22Rv1 (cell line): ENCODE measurements at regions not wholly inside any gene's neighbourhood (a gene's known extent, or its start where the extent isn't known, plus 50 kb on each side); places are given as distances from the start of the nearest gene placed in this dataset.

Source experiments
- H3K27ac ChIP-seq: fragments of 450-650 bp; 2 replicates; pipeline ENCODE4 v1.5.1; 2017
- ZFX ChIP-seq: fragments of 450-650 bp; IDR thresholded peaks from 2 replicates; pipeline ENCODE4 v1.6.1; 2017; ENCODE audit warnings: antibody characterized with exemption, borderline replicate concordance
- TF ChIP-seq, protein P1 (sequence below): fragments of 450-650 bp; IDR thresholded peaks from 2 replicates; pipeline ENCODE4 v1.5.1; 2017; ENCODE audit warnings: mild to moderate bottlenecking

DNA sequence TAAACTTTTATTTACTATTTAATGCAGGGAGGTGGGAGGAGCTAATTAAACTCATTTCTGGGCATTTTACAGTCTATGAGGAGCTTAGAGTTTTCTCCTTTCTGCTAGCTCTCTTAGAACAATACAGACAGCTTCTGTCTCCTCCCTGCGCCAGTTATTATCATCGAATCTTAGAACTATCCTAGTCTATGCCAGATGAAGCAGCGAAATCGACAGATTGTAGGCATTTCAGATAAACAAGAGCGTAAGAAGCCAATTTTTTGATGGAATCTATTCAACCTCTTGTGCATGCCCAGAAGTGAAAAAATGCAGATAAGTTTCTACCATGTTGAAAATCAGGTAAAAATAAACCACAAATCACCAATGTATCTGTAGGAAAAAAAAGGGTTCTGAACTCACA lies 297.1 kb downstream of the KLF12 start:
- H3K27ac ChIP-seq, result no peak overlapping the region
- TF ChIP-seq ZFX, result no peak
- TF ChIP-seq, protein P1, sequence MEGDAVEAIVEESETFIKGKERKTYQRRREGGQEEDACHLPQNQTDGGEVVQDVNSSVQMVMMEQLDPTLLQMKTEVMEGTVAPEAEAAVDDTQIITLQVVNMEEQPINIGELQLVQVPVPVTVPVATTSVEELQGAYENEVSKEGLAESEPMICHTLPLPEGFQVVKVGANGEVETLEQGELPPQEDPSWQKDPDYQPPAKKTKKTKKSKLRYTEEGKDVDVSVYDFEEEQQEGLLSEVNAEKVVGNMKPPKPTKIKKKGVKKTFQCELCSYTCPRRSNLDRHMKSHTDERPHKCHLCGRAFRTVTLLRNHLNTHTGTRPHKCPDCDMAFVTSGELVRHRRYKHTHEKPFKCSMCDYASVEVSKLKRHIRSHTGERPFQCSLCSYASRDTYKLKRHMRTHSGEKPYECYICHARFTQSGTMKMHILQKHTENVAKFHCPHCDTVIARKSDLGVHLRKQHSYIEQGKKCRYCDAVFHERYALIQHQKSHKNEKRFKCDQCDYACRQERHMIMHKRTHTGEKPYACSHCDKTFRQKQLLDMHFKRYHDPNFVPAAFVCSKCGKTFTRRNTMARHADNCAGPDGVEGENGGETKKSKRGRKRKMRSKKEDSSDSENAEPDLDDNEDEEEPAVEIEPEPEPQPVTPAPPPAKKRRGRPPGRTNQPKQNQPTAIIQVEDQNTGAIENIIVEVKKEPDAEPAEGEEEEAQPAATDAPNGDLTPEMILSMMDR, result no peak

DNA sequence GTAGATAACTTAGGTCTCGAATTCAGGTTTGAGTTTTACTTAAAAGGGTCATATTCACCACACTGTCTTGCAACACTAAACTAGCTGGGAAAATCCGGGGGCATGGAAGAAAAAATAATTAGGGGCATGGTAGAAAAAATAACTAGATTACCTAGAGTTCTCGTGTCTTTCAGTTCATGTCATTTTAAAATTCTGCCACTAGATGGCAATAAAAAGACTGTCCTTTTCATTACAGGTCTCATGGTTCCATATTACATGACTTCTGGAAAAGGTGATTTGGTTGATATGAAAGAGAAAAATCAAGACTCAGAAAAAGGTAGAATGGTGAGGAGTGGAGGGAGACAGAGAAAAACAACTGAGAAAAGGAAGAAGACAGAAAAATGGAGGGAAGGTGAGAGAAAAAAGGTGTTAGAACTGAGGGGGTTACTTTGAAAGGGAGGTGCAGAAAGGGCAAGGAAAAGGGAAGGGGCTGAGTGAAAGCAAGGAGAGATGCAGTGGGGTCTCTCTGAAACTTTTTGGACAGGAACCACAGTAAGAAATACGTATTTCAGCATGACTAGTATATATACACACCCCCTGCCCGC lies 299.0 kb downstream of the KLF12 start:
- no peak overlapping the region for H3K27ac ChIP-seq
- no peak for TF ChIP-seq ZFX
- TF ChIP-seq, protein P1, result peak; percentile 77

DNA sequence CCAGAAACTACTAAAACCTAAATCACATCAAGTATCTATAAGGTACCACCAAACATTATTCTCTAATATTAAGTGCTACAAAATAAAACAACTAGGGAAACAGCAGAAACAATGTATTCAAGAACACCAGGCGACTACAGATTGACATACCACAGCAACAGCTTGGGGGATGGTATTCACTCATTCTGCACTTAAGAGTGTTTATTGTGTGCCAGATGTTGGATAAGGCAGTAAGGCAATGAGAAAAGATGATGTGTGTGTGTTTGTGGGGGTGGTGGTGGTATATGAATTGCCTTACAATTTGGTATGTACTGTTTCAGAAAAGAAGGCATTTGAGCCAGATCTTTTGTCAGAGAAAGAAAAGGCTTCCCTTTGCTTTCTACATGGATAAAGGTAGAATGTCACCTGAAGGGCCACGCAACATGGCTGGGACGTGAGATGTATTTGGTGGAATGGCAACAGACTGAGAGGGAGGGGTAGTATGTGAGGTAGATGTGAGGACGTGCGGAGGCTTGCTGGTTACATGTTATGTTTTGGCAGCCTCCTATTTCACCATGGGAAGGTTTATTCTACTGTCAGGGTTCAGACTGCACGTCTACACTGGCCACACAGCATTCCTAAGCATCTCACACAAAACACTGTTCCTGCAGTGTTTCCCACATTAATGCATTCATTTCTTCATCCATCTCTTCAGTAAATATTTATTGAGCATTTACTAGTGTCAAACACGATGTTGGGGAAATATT lies 300.7 kb downstream of the KLF12 start:
- H3K27ac ChIP-seq, result no peak overlapping the region
- TF ChIP-seq, protein P1, result no peak
- no peak for TF ChIP-seq ZFX

DNA sequence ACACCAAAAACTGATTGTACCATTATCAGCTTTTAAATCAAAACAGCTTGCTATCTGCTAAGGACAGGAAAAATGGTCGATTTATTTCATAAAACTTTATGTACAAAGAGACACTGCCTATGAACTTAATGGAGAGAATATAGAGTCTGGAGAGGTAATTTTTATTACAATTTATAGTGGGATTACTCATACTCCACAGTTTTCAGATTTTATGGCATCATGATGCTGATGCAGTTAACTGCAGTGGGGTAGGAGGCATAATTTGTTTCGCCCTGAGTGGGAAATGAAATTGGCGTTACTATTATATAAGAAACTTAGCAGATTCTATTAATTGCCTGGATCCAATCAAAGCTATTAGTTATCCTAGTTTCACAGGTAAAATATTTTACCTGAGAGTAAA lies 301.4 kb downstream of the KLF12 start:
- TF ChIP-seq, protein P1, result no peak
- no peak for TF ChIP-seq ZFX

DNA sequence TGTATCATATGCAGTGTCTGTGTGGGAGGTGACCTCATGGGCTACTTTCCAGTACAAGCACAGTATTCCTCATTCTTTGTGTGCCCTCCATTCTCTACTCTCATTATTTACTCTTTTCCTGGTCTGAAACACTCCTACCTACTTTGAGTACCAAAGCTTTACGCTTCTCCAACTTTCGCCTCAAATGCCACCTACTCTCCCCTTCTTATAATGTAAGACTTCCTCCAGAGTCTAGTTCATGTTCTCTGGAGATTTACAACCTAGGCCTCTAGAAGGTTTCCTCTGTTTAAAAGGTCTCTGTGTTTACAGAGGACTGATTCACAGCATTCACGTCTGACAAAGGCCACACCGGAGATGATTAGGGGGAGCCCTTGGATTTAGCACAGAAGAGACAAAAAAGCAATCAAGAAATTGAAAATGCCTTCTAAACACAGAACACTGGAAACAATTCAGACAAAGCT lies 302.0 kb downstream of the KLF12 start:
- no peak for TF ChIP-seq ZFX
- TF ChIP-seq, protein P1, result no peak
- H3K27ac ChIP-seq, result no peak overlapping the region

More for the DNA sequence above, 301.4 kb downstream of the KLF12 start:
- H3K27ac ChIP-seq, result no peak overlapping the region

DNA sequence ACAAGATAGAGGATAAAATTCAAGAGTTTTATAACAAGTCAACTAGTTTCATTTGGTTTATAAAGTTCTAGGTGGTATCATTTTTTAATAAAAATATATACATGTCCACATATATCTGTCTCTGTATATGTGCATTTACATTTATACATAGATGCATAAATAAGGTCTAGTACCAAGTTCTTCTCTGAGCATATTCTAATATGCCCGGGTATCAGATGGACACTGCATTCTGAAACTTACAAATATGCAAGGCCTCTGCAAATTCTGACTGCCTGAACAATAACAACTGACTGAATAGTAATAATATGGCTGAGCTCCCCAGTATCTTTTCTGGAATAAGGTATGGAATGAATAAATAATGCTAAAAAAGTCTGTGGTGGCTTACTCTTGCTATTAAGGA lies 304.8 kb downstream of the KLF12 start:
- no peak overlapping the region for H3K27ac ChIP-seq
- no peak for TF ChIP-seq ZFX
- TF ChIP-seq, protein P1, result no peak

DNA sequence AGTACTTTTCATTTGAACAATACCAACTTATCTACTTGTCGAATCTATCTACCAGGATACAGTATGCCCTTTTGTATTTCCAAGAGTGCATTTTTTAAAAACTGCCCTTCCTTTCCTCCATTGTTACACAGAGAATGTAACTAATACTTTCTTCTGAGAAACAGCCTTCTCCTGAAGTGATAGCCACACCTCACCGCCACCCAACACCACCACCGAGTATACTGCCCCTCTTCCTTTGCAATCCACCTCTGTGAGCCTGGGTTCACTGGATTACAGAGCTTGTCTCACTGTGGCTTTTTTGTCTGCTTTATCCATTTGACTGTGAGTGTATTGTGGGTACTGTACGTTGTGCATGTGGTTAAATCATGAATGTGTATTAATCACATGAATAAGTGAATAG lies 305.4 kb downstream of the KLF12 start:
- TF ChIP-seq ZFX, result no peak
- TF ChIP-seq, protein P1, result no peak
- H3K27ac ChIP-seq, result no peak overlapping the region
